Smooth muscle cell (in vitro differentiated cells): ENCODE measurements at regions not wholly inside any gene's neighbourhood (a gene's known extent, or its start where the extent isn't known, plus 50 kb on each side); places are given as distances from the start of the nearest gene placed in this dataset.

Source experiments
- DNase-seq: peaks from one replicate; lab custom pipeline; 2025; ENCODE audit not compliant: unreplicated experiment; lab: John Stamatoyannopoulos, UW
- H2AFZ ChIP-seq: fragments of 200-600 bp; sonication (generic); 2 replicates; pipeline ENCODE4 v1.6.0; 2016; ENCODE audit warnings: antibody characterized with exemption, low read depth, mild to moderate bottlenecking
- H3F3A ChIP-seq: fragments of 200-600 bp; sonication (generic); 2 replicates; pipeline ENCODE4 v1.6.0; 2017; ENCODE audit warnings: antibody characterized with exemption, low read depth
- H3K27ac ChIP-seq: fragments of 200-600 bp; sonication (generic); 2 replicates; pipeline ENCODE4 v1.5.1; 2016; ENCODE audit warnings: low read depth, mild to moderate bottlenecking
- H3K27me3 ChIP-seq: fragments of 200-600 bp; sonication (generic); 2 replicates; pipeline ENCODE4 v1.6.1; 2016; ENCODE audit warnings: low read depth, mild to moderate bottlenecking
- H3K36me3 ChIP-seq: fragments of 200-600 bp; sonication (generic); 2 replicates; pipeline ENCODE4 v1.5.1; 2016; ENCODE audit warnings: low read depth
- H3K4me1 ChIP-seq: fragments of 200-600 bp; sonication (generic); 2 replicates; pipeline ENCODE4 v1.5.1; 2016; ENCODE audit warnings: low read depth
- H3K4me2 ChIP-seq: fragments of 200-600 bp; sonication (generic); 2 replicates; pipeline ENCODE4 v1.6.0; 2016; ENCODE audit warnings: mild to moderate bottlenecking
- H3K4me3 ChIP-seq: fragments of 200-600 bp; sonication (generic); 2 replicates; pipeline ENCODE4 v1.5.1; 2016; ENCODE audit warnings: mild to moderate bottlenecking
- H3K79me2 ChIP-seq: fragments of 200-600 bp; sonication (generic); 2 replicates; pipeline ENCODE4 v1.6.0; 2016; ENCODE audit warnings: low read depth, mild to moderate bottlenecking
- H3K9ac ChIP-seq: fragments of 200-600 bp; sonication (generic); 2 replicates; pipeline ENCODE4 v1.6.0; 2016; ENCODE audit warnings: low read depth
- H3K9me3 ChIP-seq: fragments of 200-600 bp; sonication (generic); replicated peaks from 2 replicates; pipeline ENCODE4 v1.5.1; 2016; ENCODE audit warnings: low read depth
- H4K20me1 ChIP-seq: fragments of 200-600 bp; sonication (generic); 2 replicates; pipeline ENCODE4 v1.6.0; 2016; ENCODE audit warnings: low read depth
- WGBS: methylation state at CpG from one replicate; pipeline ENCODE4 v1.1.7; 2016; ENCODE audit warnings: low lambda C conversion rate; 5-methylcytosine and 5-hydroxymethylcytosine counted together
- TF ChIP-seq, protein P1 (sequence below): fragments of 200-600 bp; sonication (generic); IDR thresholded peaks from 2 replicates; pipeline ENCODE4 v1.5.1; 2017; ENCODE audit warnings: borderline replicate concordance, mild to moderate bottlenecking, antibody characterized with exemption; ENCODE audit not compliant: insufficient read depth, poor library complexity, severe bottlenecking

DNA sequence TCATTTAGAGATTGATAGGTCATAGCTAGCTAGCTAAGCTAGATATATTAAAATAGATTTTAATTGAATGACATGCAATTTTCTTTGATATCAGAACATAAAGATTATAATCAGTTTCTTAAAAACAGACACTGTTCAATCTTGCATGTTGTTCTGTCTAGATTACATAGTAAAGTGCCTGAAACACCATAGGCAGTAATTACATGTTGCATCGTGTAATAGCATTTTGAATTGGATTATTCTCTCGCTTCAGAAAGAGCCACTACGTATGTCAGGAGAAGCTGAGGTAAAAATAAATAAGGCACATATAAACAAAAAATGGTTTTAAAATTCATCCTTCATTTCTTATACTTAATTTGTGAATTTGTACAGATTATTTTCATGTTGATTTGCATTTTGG, 148.0 kb upstream of the CDH12 start:
- no peak overlapping the region for H3K9ac ChIP-seq
- no peaks in the 10 kb centered on the region for H3K79me2 ChIP-seq
- H3K27ac ChIP-seq, result no peak overlapping the region
- no peak overlapping the region for H3K4me3 ChIP-seq
- H3F3A ChIP-seq, result no peaks in the 10 kb centered on the region
- TF ChIP-seq, protein P1, sequence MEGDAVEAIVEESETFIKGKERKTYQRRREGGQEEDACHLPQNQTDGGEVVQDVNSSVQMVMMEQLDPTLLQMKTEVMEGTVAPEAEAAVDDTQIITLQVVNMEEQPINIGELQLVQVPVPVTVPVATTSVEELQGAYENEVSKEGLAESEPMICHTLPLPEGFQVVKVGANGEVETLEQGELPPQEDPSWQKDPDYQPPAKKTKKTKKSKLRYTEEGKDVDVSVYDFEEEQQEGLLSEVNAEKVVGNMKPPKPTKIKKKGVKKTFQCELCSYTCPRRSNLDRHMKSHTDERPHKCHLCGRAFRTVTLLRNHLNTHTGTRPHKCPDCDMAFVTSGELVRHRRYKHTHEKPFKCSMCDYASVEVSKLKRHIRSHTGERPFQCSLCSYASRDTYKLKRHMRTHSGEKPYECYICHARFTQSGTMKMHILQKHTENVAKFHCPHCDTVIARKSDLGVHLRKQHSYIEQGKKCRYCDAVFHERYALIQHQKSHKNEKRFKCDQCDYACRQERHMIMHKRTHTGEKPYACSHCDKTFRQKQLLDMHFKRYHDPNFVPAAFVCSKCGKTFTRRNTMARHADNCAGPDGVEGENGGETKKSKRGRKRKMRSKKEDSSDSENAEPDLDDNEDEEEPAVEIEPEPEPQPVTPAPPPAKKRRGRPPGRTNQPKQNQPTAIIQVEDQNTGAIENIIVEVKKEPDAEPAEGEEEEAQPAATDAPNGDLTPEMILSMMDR, result no peak
- no peaks in the 10 kb centered on the region for H3K27me3 ChIP-seq
- no peak overlapping the region for H2AFZ ChIP-seq
- H3K9me3 ChIP-seq, result no peaks in the 10 kb centered on the region
- H3K4me2 ChIP-seq, result no peak overlapping the region
- no peak for DNase-seq
- 93% methylated on average over 3 of the region's 3 CpGs for WGBS
- no peaks in the 10 kb centered on the region for H3K36me3 ChIP-seq
- no peaks in the 10 kb centered on the region for H4K20me1 ChIP-seq
- H3K4me1 ChIP-seq, result no peaks in the 10 kb centered on the region

DNA sequence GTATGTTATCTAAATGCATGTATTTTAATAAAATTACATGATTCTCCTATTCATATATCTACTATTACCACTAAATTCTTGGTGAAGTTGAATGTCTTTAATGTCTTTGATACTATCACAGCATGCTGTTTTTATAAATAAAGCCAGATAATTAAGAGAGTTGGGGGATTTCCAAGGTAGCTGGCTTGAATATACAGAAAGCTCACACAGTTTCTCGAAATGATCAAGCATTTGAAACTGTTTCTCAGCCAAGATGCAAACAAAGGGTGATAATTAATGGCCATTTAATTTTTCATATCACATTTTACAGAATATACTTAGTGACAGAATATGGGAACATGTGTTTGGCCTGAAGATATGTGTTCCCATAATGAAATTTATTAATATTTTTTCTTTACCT, 145.6 kb upstream of the CDH12 start:
- H3K9ac ChIP-seq, result no peak overlapping the region
- H3K79me2 ChIP-seq, result no peaks in the 10 kb centered on the region
- no peak overlapping the region for H3K4me3 ChIP-seq
- H3F3A ChIP-seq, result no peaks in the 10 kb centered on the region
- H3K4me2 ChIP-seq, result no peak overlapping the region
- H3K4me1 ChIP-seq, result no peaks in the 10 kb centered on the region
- no peaks in the 10 kb centered on the region for H3K9me3 ChIP-seq
- H2AFZ ChIP-seq, result no peak overlapping the region
- no peaks in the 10 kb centered on the region for H3K36me3 ChIP-seq
- no peaks in the 10 kb centered on the region for H4K20me1 ChIP-seq
- DNase-seq, result no peak
- H3K27ac ChIP-seq, result no peak overlapping the region
- TF ChIP-seq, protein P1, result no peak
- 90% methylated on average over 1 of the region's 1 CpG for WGBS
- no peaks in the 10 kb centered on the region for H3K27me3 ChIP-seq

DNA sequence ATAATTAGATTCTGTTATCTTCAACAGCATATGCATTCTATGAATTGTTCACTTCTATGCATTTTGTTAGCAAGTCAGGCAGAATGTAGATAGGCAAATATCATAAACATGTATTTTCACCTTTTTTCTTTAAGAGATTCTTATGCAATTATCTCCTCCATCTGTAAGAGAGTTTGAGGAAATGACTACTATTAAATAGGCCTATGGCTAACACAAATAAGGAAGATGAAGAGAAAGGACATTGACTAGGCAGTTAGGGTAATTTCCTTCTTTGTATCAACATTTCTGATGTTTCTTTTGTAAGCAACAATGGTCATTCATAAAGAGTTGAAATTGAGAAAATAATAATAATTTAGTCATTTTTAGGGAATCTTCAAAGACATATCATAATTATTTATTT, 145.2 kb upstream of the CDH12 start:
- Histone ChIP-seq H3K27me3 (no peaks in the 10 kb centered on the region), H2AFZ (no peak overlapping the region), H3K79me2 (no peaks in the 10 kb centered on the region), H3K9me3 (no peaks in the 10 kb centered on the region), H3K9ac (no peak overlapping the region), H3K4me3 (no peak overlapping the region), H3K36me3 (no peaks in the 10 kb centered on the region), H3F3A (no peaks in the 10 kb centered on the region), H3K4me1 (no peaks in the 10 kb centered on the region), H4K20me1 (no peaks in the 10 kb centered on the region), H3K4me2 (no peak overlapping the region), H3K27ac (no peak overlapping the region)
- TF ChIP-seq, protein P1, result no peak
- no peak for DNase-seq

DNA sequence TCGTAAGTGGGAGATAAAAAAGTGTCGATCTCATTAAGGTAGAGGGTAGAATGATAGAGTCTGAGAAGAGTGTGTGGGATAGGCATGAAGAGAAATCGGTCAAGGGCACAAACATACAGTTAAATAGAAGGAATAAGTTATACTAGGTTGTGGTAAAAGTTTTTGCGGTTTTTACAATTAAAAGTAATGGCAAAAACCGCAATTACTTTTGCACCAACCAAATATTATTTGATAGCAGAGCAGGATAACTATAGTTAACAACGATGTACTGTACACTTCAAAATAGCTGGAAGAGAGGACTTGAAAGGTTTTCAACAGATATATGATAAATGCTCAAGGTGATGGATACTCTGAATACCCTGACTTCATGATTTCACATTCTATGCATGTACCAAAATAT, 135.8 kb upstream of the CDH12 start:
- H3K4me1 ChIP-seq, result no peaks in the 10 kb centered on the region
- H3K36me3 ChIP-seq, result no peaks in the 10 kb centered on the region
- no peaks in the 10 kb centered on the region for H3F3A ChIP-seq
- no peaks in the 10 kb centered on the region for H3K9me3 ChIP-seq
- H3K4me2 ChIP-seq, result no peak overlapping the region
- no peaks in the 10 kb centered on the region for H4K20me1 ChIP-seq
- H3K27ac ChIP-seq, result no peak overlapping the region
- no peaks in the 10 kb centered on the region for H3K27me3 ChIP-seq
- no peak overlapping the region for H2AFZ ChIP-seq
- 89% methylated on average over 6 of the region's 6 CpGs for WGBS
- no peak overlapping the region for H3K4me3 ChIP-seq
- DNase-seq, result no peak
- TF ChIP-seq, protein P1, result no peak
- H3K79me2 ChIP-seq, result no peaks in the 10 kb centered on the region
- H3K9ac ChIP-seq, result no peak overlapping the region
